Cardiac muscle cell (in vitro differentiated cells and primary cell): ENCODE measurements at regions not wholly inside any gene's neighbourhood (a gene's known extent, or its start where the extent isn't known, plus 50 kb on each side); places are given as distances from the start of the nearest gene placed in this dataset.

ENCODE experiments used
- DNase-seq, 2 donors: peaks; one replicate each; pipeline versions ENCODE4 v3.0.0 to v3.0.0-alpha.2; 2010 to 2017; ENCODE audit warnings: low read depth in 1 of 2, low spot score in 1 of 2
- H3K27ac ChIP-seq: fragments of 200-600 bp; sonication (generic); 2 replicates; pipeline ENCODE4 v1.5.1; 2016
- H3K27me3 ChIP-seq: fragments of 200-600 bp; sonication (generic); 2 replicates; pipeline ENCODE4 v1.6.0; 2016; ENCODE audit warnings: control low read depth
- H3K36me3 ChIP-seq: fragments of 200-600 bp; sonication (generic); 2 replicates; pipeline ENCODE4 v1.5.1; 2016; ENCODE audit warnings: control low read depth
- H3K4me1 ChIP-seq: fragments of 200-600 bp; sonication (generic); 2 replicates; pipeline ENCODE4 v1.8.1; 2017; ENCODE audit warnings: low read depth, mild to moderate bottlenecking, mixed run types
- H3K4me3 ChIP-seq: fragments of 200-600 bp; sonication (generic); 2 replicates; pipeline ENCODE4 v1.5.1; 2016; ENCODE audit warnings: mild to moderate bottlenecking
- H3K9me3 ChIP-seq: fragments of 200-600 bp; sonication (generic); 2 replicates; pipeline ENCODE4 v1.5.1; 2017; ENCODE audit warnings: low read depth, mild to moderate bottlenecking, control low read depth
- TF ChIP-seq, protein P1 (sequence below): IDR thresholded peaks from 2 replicates; pipeline ENCODE4 v1.5.1; 2012; ENCODE audit warnings: low read depth, mild to moderate bottlenecking, low read length

DNA sequence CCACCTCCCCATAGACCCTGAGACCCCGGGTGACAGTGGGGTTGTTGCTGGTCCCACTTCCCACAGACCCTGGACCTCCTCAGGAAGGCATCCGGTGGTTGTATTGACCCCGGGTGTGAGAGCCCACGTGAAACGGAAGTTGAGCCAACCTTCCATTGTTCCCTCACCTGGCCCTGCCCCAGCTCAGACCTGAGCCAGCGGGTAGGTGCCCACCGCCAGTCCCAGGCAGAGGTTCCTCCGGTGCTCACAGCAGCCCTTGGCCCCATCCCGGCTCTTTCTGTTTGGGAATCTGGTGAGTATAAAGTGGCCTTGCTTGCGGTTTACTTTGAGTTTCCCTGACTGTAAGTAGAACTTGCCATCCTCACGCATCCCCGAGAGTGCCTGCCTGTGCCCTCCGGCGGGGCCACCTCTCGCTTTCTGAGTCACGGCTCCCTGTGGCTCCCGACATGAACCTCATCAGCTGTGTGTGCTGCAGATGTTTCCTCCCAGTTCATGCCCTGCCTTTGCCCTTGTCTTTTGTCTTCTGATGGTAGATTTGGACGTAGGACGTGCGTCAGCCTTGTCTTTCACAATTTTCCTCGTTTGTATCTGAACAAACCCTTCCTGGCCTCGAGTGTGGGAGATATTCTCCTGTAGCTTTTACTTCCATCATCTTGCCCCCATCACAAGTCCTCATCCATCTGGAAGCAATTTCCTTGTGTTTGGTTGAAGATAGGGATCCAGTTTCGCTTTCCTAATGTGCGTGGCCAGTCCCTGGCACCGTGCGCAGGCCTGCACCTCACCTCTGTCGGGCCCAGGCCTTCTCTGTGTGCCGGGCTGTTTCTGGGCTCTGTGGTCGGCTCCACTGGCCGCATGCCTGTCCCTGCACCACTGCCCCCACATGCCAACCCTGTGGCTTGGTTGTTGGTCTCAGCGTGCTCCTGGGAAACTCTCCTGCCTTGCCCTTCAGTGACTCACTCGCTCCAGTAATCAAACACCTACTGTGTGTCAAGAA, 76.0 kb downstream of the METRNL start:
- Histone ChIP-seq H3K4me1 (no peaks in the 10 kb centered on the region), H3K4me3 (no peak overlapping the region), H3K36me3 (no peaks in the 10 kb centered on the region), H3K27ac (no peak overlapping the region), H3K27me3 (no peaks in the 10 kb centered on the region), H3K9me3 (no peaks in the 10 kb centered on the region)
- peak in 1 of 2 donors; percentile 61 for DNase-seq
- TF ChIP-seq, protein P1, sequence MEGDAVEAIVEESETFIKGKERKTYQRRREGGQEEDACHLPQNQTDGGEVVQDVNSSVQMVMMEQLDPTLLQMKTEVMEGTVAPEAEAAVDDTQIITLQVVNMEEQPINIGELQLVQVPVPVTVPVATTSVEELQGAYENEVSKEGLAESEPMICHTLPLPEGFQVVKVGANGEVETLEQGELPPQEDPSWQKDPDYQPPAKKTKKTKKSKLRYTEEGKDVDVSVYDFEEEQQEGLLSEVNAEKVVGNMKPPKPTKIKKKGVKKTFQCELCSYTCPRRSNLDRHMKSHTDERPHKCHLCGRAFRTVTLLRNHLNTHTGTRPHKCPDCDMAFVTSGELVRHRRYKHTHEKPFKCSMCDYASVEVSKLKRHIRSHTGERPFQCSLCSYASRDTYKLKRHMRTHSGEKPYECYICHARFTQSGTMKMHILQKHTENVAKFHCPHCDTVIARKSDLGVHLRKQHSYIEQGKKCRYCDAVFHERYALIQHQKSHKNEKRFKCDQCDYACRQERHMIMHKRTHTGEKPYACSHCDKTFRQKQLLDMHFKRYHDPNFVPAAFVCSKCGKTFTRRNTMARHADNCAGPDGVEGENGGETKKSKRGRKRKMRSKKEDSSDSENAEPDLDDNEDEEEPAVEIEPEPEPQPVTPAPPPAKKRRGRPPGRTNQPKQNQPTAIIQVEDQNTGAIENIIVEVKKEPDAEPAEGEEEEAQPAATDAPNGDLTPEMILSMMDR = no peak

DNA sequence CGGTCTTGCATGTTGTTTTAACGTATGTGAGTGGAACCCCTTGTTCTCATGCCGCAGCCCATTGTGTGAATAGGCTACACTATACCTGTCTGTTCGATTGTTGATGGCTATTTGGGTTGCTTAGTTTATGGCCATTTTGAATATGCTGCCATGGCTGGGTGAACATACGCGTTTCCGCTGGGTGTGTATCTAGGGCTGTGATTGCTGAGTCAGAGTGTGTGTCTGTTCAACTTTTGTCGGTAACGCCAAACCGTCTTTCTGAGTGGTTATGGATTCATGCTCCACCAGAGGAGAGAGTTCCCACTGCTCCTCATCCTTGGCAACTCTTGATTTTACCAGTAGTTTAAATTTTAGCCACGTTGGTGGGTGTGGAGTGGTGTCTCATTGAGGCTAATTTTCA, 77.0 kb downstream of the METRNL start:
- Histone ChIP-seq H3K27me3 (no peaks in the 10 kb centered on the region), H3K4me3 (no peak overlapping the region), H3K36me3 (no peaks in the 10 kb centered on the region), H3K27ac (no peak overlapping the region), H3K4me1 (no peaks in the 10 kb centered on the region), H3K9me3 (no peaks in the 10 kb centered on the region)
- no peak for DNase-seq
- TF ChIP-seq, protein P1 = no peak

DNA sequence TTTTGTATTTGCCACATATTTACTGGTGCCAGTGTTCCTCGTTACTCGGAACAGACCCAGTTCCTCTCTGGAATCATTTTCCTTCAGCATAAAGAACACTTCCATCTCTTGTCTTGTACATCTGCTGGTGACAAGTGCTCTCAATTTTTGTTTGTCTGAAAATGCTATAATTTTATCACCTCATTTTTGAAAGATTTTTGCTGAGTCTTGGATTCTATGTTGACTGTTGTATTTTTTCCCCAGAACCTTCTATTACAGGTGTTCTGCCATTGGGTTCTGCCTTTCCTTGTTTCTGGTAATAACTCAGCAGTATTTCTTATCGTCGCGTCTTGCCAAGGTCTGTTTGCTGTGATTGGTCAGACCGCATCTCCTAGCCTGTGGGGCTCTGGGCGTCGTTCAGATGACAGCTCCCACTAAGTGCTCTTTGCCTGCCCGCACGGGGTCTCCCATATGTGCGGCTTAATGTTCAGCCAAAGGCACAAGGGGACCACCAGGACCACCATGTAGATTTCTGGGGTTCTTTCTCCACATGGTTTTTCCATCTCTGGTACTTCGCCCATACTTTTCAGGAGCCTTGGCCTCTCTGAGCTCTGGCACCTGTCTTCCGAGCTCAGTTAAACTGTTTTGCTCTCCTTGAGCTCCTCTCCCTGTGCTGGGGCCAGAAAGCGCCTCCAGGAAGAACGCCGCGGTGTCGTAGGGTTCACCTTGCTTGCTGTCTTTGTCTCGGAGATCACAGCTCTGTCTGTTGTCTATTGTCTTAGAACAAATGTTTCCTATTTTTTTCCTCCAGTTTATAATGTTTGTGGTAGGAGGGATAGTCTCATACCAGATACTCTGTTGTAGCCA, 80.0 kb downstream of the METRNL start:
- Histone ChIP-seq H3K4me3 (no peak overlapping the region), H3K4me1 (no peaks in the 10 kb centered on the region), H3K27me3 (no peaks in the 10 kb centered on the region), H3K9me3 (no peaks in the 10 kb centered on the region), H3K36me3 (no peaks in the 10 kb centered on the region), H3K27ac (no peak overlapping the region)
- TF ChIP-seq, protein P1 = no peak
- DNase-seq = no peak

DNA sequence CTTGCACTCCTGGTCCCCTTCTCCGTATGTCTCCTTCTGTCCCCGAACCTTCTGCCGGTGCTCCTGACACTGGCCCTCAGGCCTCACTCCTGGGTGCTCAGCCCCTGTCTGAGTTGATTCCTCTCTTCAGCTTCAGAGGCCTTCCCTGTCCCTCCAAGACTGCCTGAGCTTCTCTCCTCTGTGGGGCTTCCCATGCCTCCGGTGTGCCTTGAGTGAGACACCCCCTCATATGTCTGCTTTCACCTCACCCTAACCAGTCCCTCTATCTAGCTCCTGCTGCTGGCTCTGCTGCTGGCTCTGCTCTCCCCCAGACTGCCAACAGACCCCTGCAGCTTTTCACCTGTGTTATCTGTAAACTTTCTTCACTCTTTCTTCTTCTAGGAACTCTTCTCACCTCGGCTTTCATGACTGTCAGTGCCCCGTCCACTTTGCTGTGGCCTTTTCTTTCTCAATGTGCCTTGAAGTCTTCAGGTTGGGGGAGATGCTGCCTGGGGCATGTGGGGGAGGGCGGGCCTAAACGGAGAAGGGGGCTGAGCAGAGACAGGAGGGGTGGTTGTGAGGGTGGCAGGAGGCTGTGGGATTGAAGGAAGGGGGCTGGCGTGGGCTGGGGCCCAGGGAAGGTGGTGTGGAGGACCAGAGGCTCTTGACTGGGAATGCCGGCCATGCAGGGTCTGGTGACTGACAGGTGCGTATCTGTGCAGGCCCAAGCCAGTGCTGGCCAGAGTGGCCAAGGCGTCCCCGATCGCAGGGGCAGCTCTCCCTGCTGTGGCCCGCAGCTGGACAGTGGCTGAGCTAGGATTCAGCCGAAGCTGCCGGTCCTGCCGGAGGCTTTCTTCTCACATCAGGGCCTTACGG, 81.3 kb downstream of the METRNL start:
- TF ChIP-seq, protein P1 = no peak
- no peaks in the 10 kb centered on the region for H3K4me1 ChIP-seq
- no peak overlapping the region for H3K27ac ChIP-seq
- DNase-seq = no peak
- no peaks in the 10 kb centered on the region for H3K9me3 ChIP-seq
- no peaks in the 10 kb centered on the region for H3K36me3 ChIP-seq
- H3K4me3 ChIP-seq = no peak overlapping the region
- H3K27me3 ChIP-seq = no peaks in the 10 kb centered on the region

DNA sequence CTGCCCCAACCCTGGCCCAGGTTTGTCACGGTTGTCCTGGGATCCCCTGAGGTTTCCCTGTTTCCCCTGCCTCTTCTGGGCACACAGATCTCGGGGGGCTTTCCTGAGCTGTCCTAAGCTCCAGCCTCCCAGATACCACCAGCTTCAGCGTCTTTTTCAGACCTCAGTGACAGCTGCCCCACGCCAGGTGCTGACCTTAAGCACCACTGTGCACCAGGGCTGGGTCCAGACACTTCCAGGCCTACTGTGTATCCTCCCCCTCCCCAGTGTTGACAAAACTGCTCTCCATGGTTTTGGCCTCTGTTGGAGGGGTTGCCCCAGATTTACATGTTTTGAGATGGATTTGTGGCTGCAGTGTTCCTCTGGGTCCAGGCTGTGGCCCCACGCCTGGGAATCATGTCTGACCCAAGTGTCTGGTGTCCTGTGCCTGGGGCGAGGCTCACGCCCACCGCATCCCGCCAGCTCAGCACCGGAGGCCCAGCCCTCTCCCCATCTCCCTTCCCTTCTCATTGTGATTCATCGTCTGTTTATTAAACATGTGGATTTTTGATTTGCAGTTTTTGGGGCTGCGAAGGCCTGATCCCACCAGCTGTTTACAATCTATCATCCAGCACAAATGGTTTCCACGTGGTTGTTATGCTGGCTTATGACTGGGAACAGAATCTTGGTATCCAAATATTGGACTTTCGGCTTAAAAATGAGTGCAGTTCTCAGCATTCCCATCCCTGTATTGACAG, 82.1 kb downstream of the METRNL start:
- H3K9me3 ChIP-seq = no peaks in the 10 kb centered on the region
- TF ChIP-seq, protein P1 = no peak
- H3K4me1 ChIP-seq = no peaks in the 10 kb centered on the region
- no peaks in the 10 kb centered on the region for H3K27me3 ChIP-seq
- DNase-seq = peak in 1 of 2 donors; percentile 6
- H3K4me3 ChIP-seq = no peak overlapping the region
- no peaks in the 10 kb centered on the region for H3K36me3 ChIP-seq
- H3K27ac ChIP-seq = no peak overlapping the region
